NB4 (cell line): ENCODE measurements at regions not wholly inside any gene's neighbourhood (a gene's known extent, or its start where the extent isn't known, plus 50 kb on each side); places are given as distances from the start of the nearest gene placed in this dataset.

ENCODE experiments used
- MYC ChIP-seq: IDR thresholded peaks from 2 replicates; pipeline ENCODE4 v1.6.1; 2011; ENCODE audit warnings: low read depth, low read length
- POLR2A ChIP-seq: IDR thresholded peaks from 2 replicates; pipeline ENCODE4 v1.6.1; 2011; ENCODE audit warnings: mild to moderate bottlenecking; ENCODE audit not compliant: insufficient read length; ENCODE audit errors: extremely low read depth
- TF ChIP-seq, protein P1 (sequence below): IDR thresholded peaks from one replicate; pipeline ENCODE4 v1.5.1; 2012; ENCODE audit warnings: low read depth, low read length
- TF ChIP-seq, protein P2 (sequence below): IDR thresholded peaks from 2 replicates; pipeline ENCODE4 v1.6.1; 2011; ENCODE audit warnings: low read depth, low read length

DNA sequence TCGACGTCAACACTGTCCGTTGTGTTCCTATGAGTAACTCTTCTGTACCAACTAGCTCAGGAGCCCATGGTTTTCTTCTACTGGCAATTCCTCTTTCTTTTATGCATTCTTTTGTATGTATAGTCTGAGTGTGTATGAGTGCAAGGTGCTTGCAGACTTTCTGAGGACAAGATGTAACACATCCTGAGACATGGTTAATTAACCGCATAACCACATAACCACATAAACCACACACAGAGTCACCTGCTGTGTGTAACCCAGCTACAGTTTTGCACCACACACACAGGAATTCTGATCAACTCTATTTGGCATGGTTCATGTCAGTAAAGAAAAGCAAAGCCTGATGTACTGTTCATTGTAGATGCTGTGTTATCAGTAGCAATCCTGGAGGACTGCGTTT is 98.6 kb downstream of the DACT2 start:
- TF ChIP-seq POLR2A (no peak), MYC (no peak)
- TF ChIP-seq, protein P1, sequence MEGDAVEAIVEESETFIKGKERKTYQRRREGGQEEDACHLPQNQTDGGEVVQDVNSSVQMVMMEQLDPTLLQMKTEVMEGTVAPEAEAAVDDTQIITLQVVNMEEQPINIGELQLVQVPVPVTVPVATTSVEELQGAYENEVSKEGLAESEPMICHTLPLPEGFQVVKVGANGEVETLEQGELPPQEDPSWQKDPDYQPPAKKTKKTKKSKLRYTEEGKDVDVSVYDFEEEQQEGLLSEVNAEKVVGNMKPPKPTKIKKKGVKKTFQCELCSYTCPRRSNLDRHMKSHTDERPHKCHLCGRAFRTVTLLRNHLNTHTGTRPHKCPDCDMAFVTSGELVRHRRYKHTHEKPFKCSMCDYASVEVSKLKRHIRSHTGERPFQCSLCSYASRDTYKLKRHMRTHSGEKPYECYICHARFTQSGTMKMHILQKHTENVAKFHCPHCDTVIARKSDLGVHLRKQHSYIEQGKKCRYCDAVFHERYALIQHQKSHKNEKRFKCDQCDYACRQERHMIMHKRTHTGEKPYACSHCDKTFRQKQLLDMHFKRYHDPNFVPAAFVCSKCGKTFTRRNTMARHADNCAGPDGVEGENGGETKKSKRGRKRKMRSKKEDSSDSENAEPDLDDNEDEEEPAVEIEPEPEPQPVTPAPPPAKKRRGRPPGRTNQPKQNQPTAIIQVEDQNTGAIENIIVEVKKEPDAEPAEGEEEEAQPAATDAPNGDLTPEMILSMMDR, result no peak
- TF ChIP-seq, protein P2, sequence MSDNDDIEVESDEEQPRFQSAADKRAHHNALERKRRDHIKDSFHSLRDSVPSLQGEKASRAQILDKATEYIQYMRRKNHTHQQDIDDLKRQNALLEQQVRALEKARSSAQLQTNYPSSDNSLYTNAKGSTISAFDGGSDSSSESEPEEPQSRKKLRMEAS, result no peak
